Endothelial cell of umbilical vein (primary cell): ENCODE measurements at regions not wholly inside any gene's neighbourhood (a gene's known extent, or its start where the extent isn't known, plus 50 kb on each side); places are given as distances from the start of the nearest gene placed in this dataset.

ENCODE experiments used
- BruUV-seq: library from RNA; stranded (reverse); fragments of 400-500 nt; replicated peaks from 2 replicates; lab custom pipeline; 2021; lab: Mats Ljungman, UMichigan
- CTCF ChIA-PET: fragments of 300-600, 350-600 bp; sonication (Branson Sonifier 250); formaldehyde crosslinking; loops from one replicate; lab custom pipeline; 2021; ENCODE audit warnings: antibody characterized with exemption, inconsistent platforms; lab: Charles Lee
- POLR2A ChIA-PET: fragments of 300-600, 350-600 bp; sonication (Branson Sonifier 250); formaldehyde crosslinking; loops from one replicate; lab custom pipeline; 2021; ENCODE audit warnings: antibody characterized with exemption, inconsistent platforms; lab: Charles Lee
- DNase-seq: peaks from one replicate; pipeline ENCODE4 v3.0.0-alpha.2; 2011; ENCODE audit warnings: low read depth, low spot score
- FAIRE-seq: peaks from 2 replicates; lab custom pipeline; 2011; peaks lifted over from hg19 to GRCh38; lab: Jason Lieb, UNC
- H2AFZ ChIP-seq: 2 replicates; pipeline ENCODE4 v1.6.0; 2012; ENCODE audit warnings: low read depth, low read length, control low read depth, inconsistent platforms
- H3K27ac ChIP-seq: 2 replicates; pipeline ENCODE4 v1.5.1; 2011; ENCODE audit warnings: low read depth, mild to moderate bottlenecking, control low read depth, low read length, moderate library complexity; ENCODE audit not compliant: insufficient read depth
- H3K27me3 ChIP-seq, 2 experiments: 2 replicates each; pipeline versions ENCODE4 v1.6.0 to v1.6.1; 2011; ENCODE audit warnings: low read length in 2 of 2, mixed read lengths in 1 of 2; ENCODE audit not compliant: control insufficient read depth in 2 of 2, insufficient read depth in 2 of 2
- H3K36me3 ChIP-seq, 2 experiments: 2 replicates in 1 of 2; 3 replicates in 1 of 2; pipeline ENCODE4 v1.5.1; 2011; ENCODE audit warnings: low read length in 2 of 2, mild to moderate bottlenecking in 1 of 2, moderate library complexity in 1 of 2; ENCODE audit not compliant: control insufficient read depth in 2 of 2, insufficient read depth in 2 of 2; ENCODE audit errors: extremely low read depth in 1 of 2
- H3K4me1 ChIP-seq: 3 replicates; pipeline ENCODE4 v1.5.1; 2011; ENCODE audit warnings: mild to moderate bottlenecking, low read length; ENCODE audit not compliant: control insufficient read depth, insufficient read depth; ENCODE audit errors: extremely low read depth
- H3K4me2 ChIP-seq: 2 replicates; pipeline ENCODE4 v1.6.1; 2011; ENCODE audit warnings: low read length, control low read depth, mixed read lengths; ENCODE audit not compliant: insufficient read depth
- H3K4me3 ChIP-seq, 3 experiments: fragments of 200-600 bp in 1 of 3; sonication (generic), shearing (Covaris generic) in 1 of 3; replicated peaks in 1 of 3; 2 replicates each; pipeline ENCODE4 v1.5.1; 2011 to 2016; ENCODE audit warnings: control low read depth in 3 of 3, low read length in 3 of 3, mild to moderate bottlenecking in 2 of 3, inconsistent platforms in 1 of 3, low read depth in 1 of 3, moderate library complexity in 1 of 3; ENCODE audit not compliant: insufficient read depth in 1 of 3
- H3K79me2 ChIP-seq: 2 replicates; pipeline ENCODE4 v1.6.0; 2012; ENCODE audit warnings: low read length, inconsistent platforms; ENCODE audit not compliant: control insufficient read depth, insufficient read depth
- H3K9ac ChIP-seq: replicated peaks from 2 replicates; pipeline ENCODE3; 2011; ENCODE audit warnings: low read length, control low read depth; ENCODE audit not compliant: insufficient read depth; ENCODE audit errors: extremely low read depth
- H3K9me1 ChIP-seq: replicated peaks from 3 replicates; pipeline ENCODE4 v1.6.0; 2011; ENCODE audit warnings: mild to moderate bottlenecking, low read length; ENCODE audit not compliant: control insufficient read depth, insufficient read depth; ENCODE audit errors: extremely low read depth
- H3K9me3 ChIP-seq: replicated peaks from 2 replicates; pipeline ENCODE4 v1.5.1; 2012; ENCODE audit warnings: low read length, inconsistent platforms; ENCODE audit not compliant: control insufficient read depth, insufficient read depth
- H4K20me1 ChIP-seq: replicated peaks from 2 replicates; pipeline ENCODE3; 2011; ENCODE audit warnings: mild to moderate bottlenecking, low read length; ENCODE audit not compliant: control insufficient read depth, insufficient read depth; ENCODE audit errors: extremely low read depth
- FOS ChIP-seq: IDR thresholded peaks from 2 replicates; pipeline ENCODE4 v1.6.1; 2011; ENCODE audit warnings: mild to moderate bottlenecking, low read length, moderate library complexity, borderline replicate concordance; ENCODE audit not compliant: insufficient read depth
- GATA2 ChIP-seq: IDR thresholded peaks from 2 replicates; pipeline ENCODE4 v1.7.0; 2011; ENCODE audit warnings: low read depth, mild to moderate bottlenecking, moderate library complexity, mixed read lengths, low read length; ENCODE audit not compliant: insufficient read length, insufficient read depth
- JUN ChIP-seq: IDR thresholded peaks from 2 replicates; pipeline ENCODE4 v1.6.1; 2011; ENCODE audit warnings: borderline replicate concordance, low read depth; ENCODE audit not compliant: insufficient read length, insufficient read depth
- MYC ChIP-seq: IDR thresholded peaks from one replicate; pipeline ENCODE4 v1.6.1; 2011; ENCODE audit warnings: mild to moderate bottlenecking, low read depth, low read length
- POLR2AphosphoS5 ChIP-seq: IDR thresholded peaks from 2 replicates; pipeline ENCODE4 v1.6.1; 2012; ENCODE audit warnings: low read depth, mild to moderate bottlenecking, control low read depth, low read length, moderate library complexity; ENCODE audit not compliant: insufficient read depth
- dilution Hi-C: fragments of 300-500 bp; cut with MboI; formaldehyde crosslinking; loops from one replicate; pipeline ENCODE4 v1.15.0; 2019; ENCODE audit warnings: low sequenced_read_pairs; ENCODE audit not compliant: extremely low pct_ligation_motif_present
- intact Hi-C: fragments of 100-400 bp; cut with micrococcal nuclease; formaldehyde crosslinking; loops from one replicate; pipeline ENCODE4 v1.10.0; 2022
- TF ChIP-seq, protein P1 (sequence below), 2 donors: IDR thresholded peaks; 1 replicate in 1 of 2; 2 replicates in 1 of 2; pipeline ENCODE4 v1.5.1; 2011; ENCODE audit warnings: low read length in 2 of 2, mild to moderate bottlenecking in 2 of 2, moderate library complexity in 2 of 2, control low read depth in 1 of 2, inconsistent platforms in 1 of 2, low read depth in 1 of 2; ENCODE audit not compliant: insufficient read depth in 1 of 2; ENCODE audit errors: extremely low read depth in 1 of 2

- TF ChIP-seq POLR2AphosphoS5 (no peak), GATA2 (peak; percentile 12), MYC (no peak)
- H2AFZ ChIP-seq: peak overlapping the region; percentile 57
- no peak overlapping the region for H3K4me2 ChIP-seq
- peaks cover 16% of the 10 kb centered on the region for H3K4me1 ChIP-seq
- H3K79me2 ChIP-seq: no peaks in the 10 kb centered on the region
- no peaks in the 10 kb centered on the region for H3K27me3 ChIP-seq
- intact Hi-C loops: no loop called here
- DNase-seq: peak; percentile 11
- no peaks in the 10 kb centered on the region for H3K9me1 ChIP-seq
- no peaks in the 10 kb centered on the region for H3K9me3 ChIP-seq
- H3K4me3 ChIP-seq: no peak overlapping the region
- BruUV-seq: no TSS peak
- no peak for FAIRE-seq
- H3K27ac ChIP-seq: no peak overlapping the region
- dilution Hi-C loops: no loop called here
- H4K20me1 ChIP-seq: no peaks in the 10 kb centered on the region
- ChIA-PET POLR2A (no interaction called here), CTCF (interaction anchor here (1.7 to 1.8 kb wide), 2 partner anchors 10 to 13 kb away, joined by 4 to 11 read pairs; no protein-coding TSS in a partner anchor)
- no peaks in the 10 kb centered on the region for H3K36me3 ChIP-seq
- no peak overlapping the region for H3K9ac ChIP-seq
Measured at GRCh38 chr12:28780960-28781359, 368.1 kb upstream of the FAR2 start.

GRCh38 chr12:28781671-28782652 is 367.1 kb upstream of the FAR2 start:
- dilution Hi-C loops: no loop called here
- intact Hi-C loops: loop anchor here (1.0 kb wide), 1 partner anchor 12 kb away; no protein-coding TSS in a partner anchor
- peak overlapping the region; percentile 33 for H3K27ac ChIP-seq
- no peaks in the 10 kb centered on the region for H4K20me1 ChIP-seq
- FAIRE-seq: peak; percentile 59
- H3K4me2 ChIP-seq: peak overlapping the region; percentile 23
- H3K36me3 ChIP-seq: no peaks in the 10 kb centered on the region
- H3K27me3 ChIP-seq: no peaks in the 10 kb centered on the region
- peak overlapping the region; percentile 9 for H2AFZ ChIP-seq
- no peak overlapping the region for H3K4me3 ChIP-seq
- TF ChIP-seq JUN: peak; percentile 70
- peak; percentile 57 for TF ChIP-seq FOS
- peak; percentile 87 for TF ChIP-seq GATA2
- no peak for TF ChIP-seq MYC
- peak; percentile 18 for TF ChIP-seq POLR2AphosphoS5
- TF ChIP-seq, protein P1, sequence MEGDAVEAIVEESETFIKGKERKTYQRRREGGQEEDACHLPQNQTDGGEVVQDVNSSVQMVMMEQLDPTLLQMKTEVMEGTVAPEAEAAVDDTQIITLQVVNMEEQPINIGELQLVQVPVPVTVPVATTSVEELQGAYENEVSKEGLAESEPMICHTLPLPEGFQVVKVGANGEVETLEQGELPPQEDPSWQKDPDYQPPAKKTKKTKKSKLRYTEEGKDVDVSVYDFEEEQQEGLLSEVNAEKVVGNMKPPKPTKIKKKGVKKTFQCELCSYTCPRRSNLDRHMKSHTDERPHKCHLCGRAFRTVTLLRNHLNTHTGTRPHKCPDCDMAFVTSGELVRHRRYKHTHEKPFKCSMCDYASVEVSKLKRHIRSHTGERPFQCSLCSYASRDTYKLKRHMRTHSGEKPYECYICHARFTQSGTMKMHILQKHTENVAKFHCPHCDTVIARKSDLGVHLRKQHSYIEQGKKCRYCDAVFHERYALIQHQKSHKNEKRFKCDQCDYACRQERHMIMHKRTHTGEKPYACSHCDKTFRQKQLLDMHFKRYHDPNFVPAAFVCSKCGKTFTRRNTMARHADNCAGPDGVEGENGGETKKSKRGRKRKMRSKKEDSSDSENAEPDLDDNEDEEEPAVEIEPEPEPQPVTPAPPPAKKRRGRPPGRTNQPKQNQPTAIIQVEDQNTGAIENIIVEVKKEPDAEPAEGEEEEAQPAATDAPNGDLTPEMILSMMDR (IDR thresholded peaks at IDR 0.05; ENCODE audit: extremely low read depth in 1 of 2, insufficient read depth in 1 of 2, low read depth in 1 of 2, low read length in 2 of 2): no peak
- ChIA-PET CTCF (interaction anchor here (0.9 to 1.8 kb wide), 4 partner anchors 8 to 12 kb away, joined by 4 to 11 read pairs (median 4); no protein-coding TSS in a partner anchor), POLR2A (no interaction called here)
- peak; percentile 89 for DNase-seq
- H3K9me1 ChIP-seq: no peaks in the 10 kb centered on the region
- no peak overlapping the region for H3K9ac ChIP-seq
- H3K4me1 ChIP-seq: peaks cover 16% of the 10 kb centered on the region
- no peaks in the 10 kb centered on the region for H3K9me3 ChIP-seq
- H3K79me2 ChIP-seq: no peaks in the 10 kb centered on the region
- BruUV-seq: TSS peak; percentile 54
